A549 (cell line): ENCODE measurements at regions not wholly inside any gene's neighbourhood (a gene's known extent, or its start where the extent isn't known, plus 50 kb on each side); places are given as distances from the start of the nearest gene placed in this dataset.

ENCODE experiments used
- ATAC-seq, 2 experiments: fragments of 200-7000 bp in 1 of 2; fragments of >200 bp in 1 of 2; cut with Nextera tagmentation in 1 of 2; cut with Tn5 transposase in 1 of 2; 3 replicates each; pipeline versions ENCODE4 v1.8.0 to v1.9.1; 2018 to 2020; ENCODE audit warnings: mild to moderate bottlenecking in 1 of 2, moderate library complexity in 1 of 2
- CTCF ChIA-PET: fragments of 300-600 bp; sonication (Branson Sonifier 250); formaldehyde crosslinking; extraction: SDS; loops from one replicate; lab custom pipeline; 2021; ENCODE audit warnings: antibody characterized with exemption, inconsistent platforms; lab: Yijun Ruan, JAX
- POLR2A ChIA-PET: fragments of 350-600 bp; formaldehyde crosslinking; extraction: SDS; loops from one replicate; lab custom pipeline; 2021; ENCODE audit warnings: antibody characterized with exemption, inconsistent platforms; lab: Yijun Ruan, JAX
- DNase-seq, 2 experiments: peaks; one replicate each; pipeline versions ENCODE4 v3.0.0 to v3.0.0-alpha.2; 2011 to 2016; ENCODE audit warnings: low read depth in 1 of 2, low spot score in 1 of 2
- FAIRE-seq: peaks from 2 replicates; lab custom pipeline; 2011; peaks lifted over from hg19 to GRCh38; lab: Jason Lieb, UNC
- H3K27ac ChIP-seq, 2 experiments: fragments of >200 bp; sonication (Bioruptor Twin); formaldehyde crosslinking; 3 replicates each; pipeline ENCODE4 v1.5.1; 2016 to 2017
- H3K4me1 ChIP-seq: fragments of >200 bp; sonication (Bioruptor Twin); formaldehyde crosslinking; 3 replicates; pipeline ENCODE4 v1.6.1; 2016
- H3K4me2 ChIP-seq: fragments of >200 bp; sonication (Bioruptor Twin); formaldehyde crosslinking; 3 replicates; pipeline ENCODE4 v1.6.1; 2016
- H3K4me3 ChIP-seq: fragments of >200 bp; sonication (Bioruptor Twin); formaldehyde crosslinking; 3 replicates; pipeline ENCODE4 v1.5.1; 2016
- H3K9me3 ChIP-seq: fragments of >200 bp; sonication (Bioruptor Twin); formaldehyde crosslinking; 3 replicates; pipeline ENCODE4 v1.6.1; 2016
- CEBPB ChIP-seq, 2 experiments: fragments of >200 bp in 1 of 2; sonication (Bioruptor Twin) in 1 of 2; formaldehyde crosslinking in 1 of 2; IDR thresholded peaks; 2 replicates each; pipeline ENCODE4 v1.6.1; 2012 to 2016
- ESRRA ChIP-seq: fragments of 150-350 bp; IDR thresholded peaks from 2 replicates; pipeline ENCODE4 v1.6.1; 2014; ENCODE audit warnings: mild to moderate bottlenecking, low read length, borderline replicate concordance
- FOXS1 ChIP-seq: fragments of 250-450 bp; sonication (Bioruptor Pico); IDR thresholded peaks from 2 replicates; pipeline ENCODE4 v1.5.0; 2020; ENCODE audit warnings: mild to moderate bottlenecking, moderate library complexity
- HEYL ChIP-seq: fragments of 250-450 bp; sonication (Bioruptor Pico); IDR thresholded peaks from 2 replicates; pipeline ENCODE4 v1.8.0; 2021; ENCODE audit warnings: mild to moderate bottlenecking, moderate library complexity
- HOXA7 ChIP-seq: fragments of 250-450 bp; sonication (Bioruptor Pico); IDR thresholded peaks from 2 replicates; pipeline ENCODE4 v1.5.0; 2020; ENCODE audit warnings: mild to moderate bottlenecking, moderate library complexity
- HOXB5 ChIP-seq: fragments of 250-450 bp; sonication (Bioruptor Pico); IDR thresholded peaks from 2 replicates; pipeline ENCODE4 v1.5.0; 2020; ENCODE audit warnings: mild to moderate bottlenecking, moderate library complexity
- KDM1A ChIP-seq: fragments of 200-600 bp; sonication (generic); IDR thresholded peaks from 2 replicates; pipeline ENCODE4 v1.6.1; 2016; ENCODE audit warnings: low read depth, mild to moderate bottlenecking
- KDM5A ChIP-seq: fragments of 200-600 bp; sonication (generic); IDR thresholded peaks from 2 replicates; pipeline ENCODE4 v1.6.1; 2016; ENCODE audit warnings: antibody characterized with exemption, mild to moderate bottlenecking
- MAZ ChIP-seq: fragments of 150-350 bp; IDR thresholded peaks from 2 replicates; pipeline ENCODE4 v1.6.1; 2014; ENCODE audit warnings: antibody characterized with exemption, low read depth, low read length, borderline replicate concordance
- POLR2AphosphoS2 ChIP-seq: conservative IDR thresholded peaks from 2 replicates; pipeline ENCODE4 v1.6.1; 2012; ENCODE audit warnings: low read length, improper control_type of control experiment, inconsistent platforms
- RAD21 ChIP-seq, 2 experiments: fragments of >200 bp in 1 of 2; sonication (Bioruptor Twin) in 1 of 2; formaldehyde crosslinking in 1 of 2; IDR thresholded peaks in 1 of 2; conservative IDR thresholded peaks in 1 of 2; 2 replicates in 1 of 2; 3 replicates in 1 of 2; pipeline ENCODE4 v1.6.1; 2012 to 2018; ENCODE audit warnings: inconsistent platforms in 1 of 2
- SMC3 ChIP-seq: fragments of >200 bp; sonication (Bioruptor Twin); formaldehyde crosslinking; IDR thresholded peaks from 3 replicates; pipeline ENCODE4 v1.6.1; 2018; ENCODE audit warnings: inconsistent platforms
- TP53 ChIP-seq: fragments of 250-450 bp; sonication (Bioruptor Pico); IDR thresholded peaks from 2 replicates; pipeline ENCODE4 v1.5.0; 2021; ENCODE audit warnings: mild to moderate bottlenecking, moderate library complexity
- ZFP36 ChIP-seq: fragments of 450-650 bp; IDR thresholded peaks from 2 replicates; pipeline ENCODE4 v1.6.1; 2014; ENCODE audit warnings: borderline replicate concordance; ENCODE audit not compliant: partially characterized antibody
- WGBS: methylation state at CpG from one replicate; pipeline ENCODE4 v1.1.6; 2017; ENCODE audit errors: missing lambda C conversion rate; 5-methylcytosine and 5-hydroxymethylcytosine counted together
- TF ChIP-seq, protein P1 (sequence below): fragments of 450-650 bp; IDR thresholded peaks from 2 replicates; pipeline ENCODE4 v1.6.1; 2014; ENCODE audit warnings: antibody characterized with exemption
- TF ChIP-seq, protein P2 (sequence below): IDR thresholded peaks from 2 replicates; pipeline ENCODE4 v1.6.1; 2012
- TF ChIP-seq, protein P3 (sequence below): fragments of 150-350 bp; IDR thresholded peaks from 2 replicates; pipeline ENCODE4 v1.6.1; 2014; ENCODE audit warnings: low read depth, mild to moderate bottlenecking, low read length

DNA sequence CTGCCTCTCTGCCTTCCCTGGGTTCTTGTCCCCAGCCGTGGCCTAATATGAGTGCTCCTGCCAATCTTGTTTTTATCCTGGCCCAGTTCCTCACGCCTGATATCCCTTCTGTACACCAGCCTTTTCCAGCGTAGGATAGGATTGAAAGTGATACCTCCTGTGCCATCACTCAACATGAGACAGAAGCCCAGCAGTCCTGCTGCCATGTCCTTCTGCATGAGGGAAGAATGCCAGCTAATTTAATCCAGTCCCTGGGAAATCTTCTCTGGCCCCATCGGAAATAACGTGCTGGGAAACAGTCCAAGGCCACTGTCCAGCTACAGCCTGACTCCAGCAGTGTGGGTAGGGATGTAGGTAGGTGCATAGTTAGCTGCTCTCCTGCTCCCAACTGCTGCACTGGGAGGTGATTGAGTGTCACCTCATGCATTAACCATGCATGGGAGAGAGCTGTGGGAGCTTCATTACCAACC lies 92.0 kb upstream of the TPM1 start:
- H3K4me3 ChIP-seq = no peak overlapping the region
- H3K4me2 ChIP-seq = no peak overlapping the region
- no peak overlapping the region for H3K27ac ChIP-seq
- WGBS = 90% methylated on average over 5 of the region's 5 CpGs
- ChIA-PET POLR2A (no interaction called here), CTCF (interaction anchor here (1.0 to 1.9 kb wide), 4 partner anchors 25 to 98 kb away, joined by 3 to 4 read pairs (median 3); no protein-coding TSS in a partner anchor)
- TF ChIP-seq, protein P1, sequence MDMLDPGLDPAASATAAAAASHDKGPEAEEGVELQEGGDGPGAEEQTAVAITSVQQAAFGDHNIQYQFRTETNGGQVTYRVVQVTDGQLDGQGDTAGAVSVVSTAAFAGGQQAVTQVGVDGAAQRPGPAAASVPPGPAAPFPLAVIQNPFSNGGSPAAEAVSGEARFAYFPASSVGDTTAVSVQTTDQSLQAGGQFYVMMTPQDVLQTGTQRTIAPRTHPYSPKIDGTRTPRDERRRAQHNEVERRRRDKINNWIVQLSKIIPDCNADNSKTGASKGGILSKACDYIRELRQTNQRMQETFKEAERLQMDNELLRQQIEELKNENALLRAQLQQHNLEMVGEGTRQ = no peak
- TF ChIP-seq POLR2AphosphoS2 = no peak
- TF ChIP-seq CEBPB (IDR thresholded peaks at IDR 0.05) = no peak
- no peak for DNase-seq
- no peak for ATAC-seq
- no peak for FAIRE-seq
- H3K4me1 ChIP-seq = no peaks in the 10 kb centered on the region
- no peaks in the 10 kb centered on the region for H3K9me3 ChIP-seq

DNA sequence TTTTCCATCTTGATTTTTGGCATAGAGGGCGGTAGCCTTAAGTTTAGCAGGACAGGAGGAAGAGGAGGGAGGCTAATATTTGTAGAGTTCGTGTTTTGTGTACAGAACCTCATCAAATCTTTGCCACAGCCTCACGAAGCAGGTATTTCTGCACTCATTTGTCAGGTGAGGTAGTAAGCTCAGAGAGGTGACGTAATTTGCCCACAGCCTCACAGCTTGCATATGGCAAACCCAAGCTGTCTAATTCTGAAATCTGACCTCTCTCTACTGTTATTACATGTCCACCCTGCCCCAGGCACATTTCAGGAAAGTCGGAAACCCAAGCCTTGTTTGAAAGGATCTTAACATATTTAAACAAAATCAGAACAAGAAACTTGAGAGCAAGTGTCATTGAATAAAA lies 91.1 kb upstream of the TPM1 start:
- H3K27ac ChIP-seq = no peak overlapping the region
- ChIA-PET POLR2A (interaction anchor here (0.5 to 1.0 kb wide), 2 partner anchors 97 to 182 kb away, joined by 3 to 7 read pairs; no protein-coding TSS in a partner anchor), CTCF (interaction anchor here (1.1 kb wide), 1 partner anchor 26 kb away, joined by 4 read pairs; no protein-coding TSS in a partner anchor)
- TF ChIP-seq ZFP36 = no peak
- TF ChIP-seq, protein P2, sequence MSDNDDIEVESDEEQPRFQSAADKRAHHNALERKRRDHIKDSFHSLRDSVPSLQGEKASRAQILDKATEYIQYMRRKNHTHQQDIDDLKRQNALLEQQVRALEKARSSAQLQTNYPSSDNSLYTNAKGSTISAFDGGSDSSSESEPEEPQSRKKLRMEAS = no peak
- no peak for TF ChIP-seq MAZ
- TF ChIP-seq, protein P3, sequence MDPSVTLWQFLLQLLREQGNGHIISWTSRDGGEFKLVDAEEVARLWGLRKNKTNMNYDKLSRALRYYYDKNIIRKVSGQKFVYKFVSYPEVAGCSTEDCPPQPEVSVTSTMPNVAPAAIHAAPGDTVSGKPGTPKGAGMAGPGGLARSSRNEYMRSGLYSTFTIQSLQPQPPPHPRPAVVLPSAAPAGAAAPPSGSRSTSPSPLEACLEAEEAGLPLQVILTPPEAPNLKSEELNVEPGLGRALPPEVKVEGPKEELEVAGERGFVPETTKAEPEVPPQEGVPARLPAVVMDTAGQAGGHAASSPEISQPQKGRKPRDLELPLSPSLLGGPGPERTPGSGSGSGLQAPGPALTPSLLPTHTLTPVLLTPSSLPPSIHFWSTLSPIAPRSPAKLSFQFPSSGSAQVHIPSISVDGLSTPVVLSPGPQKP = no peak
- no peak for TF ChIP-seq ESRRA
- TF ChIP-seq CEBPB (IDR thresholded peaks at IDR 0.05) = no peak
- no peak for TF ChIP-seq HOXB5 (CRISPR knock-in tag)
- no peak for TF ChIP-seq TP53 (CRISPR knock-in tag)
- no peak for TF ChIP-seq HOXA7
- no peak for TF ChIP-seq FOXS1 (CRISPR knock-in tag)
- H3K9me3 ChIP-seq = no peaks in the 10 kb centered on the region
- H3K4me1 ChIP-seq = no peaks in the 10 kb centered on the region
- no peak overlapping the region for H3K4me2 ChIP-seq
- 74% methylated on average over 5 of the region's 5 CpGs for WGBS
- no peak overlapping the region for H3K4me3 ChIP-seq
- DNase-seq (no peak), FAIRE-seq (no peak), ATAC-seq (no peak)

DNA sequence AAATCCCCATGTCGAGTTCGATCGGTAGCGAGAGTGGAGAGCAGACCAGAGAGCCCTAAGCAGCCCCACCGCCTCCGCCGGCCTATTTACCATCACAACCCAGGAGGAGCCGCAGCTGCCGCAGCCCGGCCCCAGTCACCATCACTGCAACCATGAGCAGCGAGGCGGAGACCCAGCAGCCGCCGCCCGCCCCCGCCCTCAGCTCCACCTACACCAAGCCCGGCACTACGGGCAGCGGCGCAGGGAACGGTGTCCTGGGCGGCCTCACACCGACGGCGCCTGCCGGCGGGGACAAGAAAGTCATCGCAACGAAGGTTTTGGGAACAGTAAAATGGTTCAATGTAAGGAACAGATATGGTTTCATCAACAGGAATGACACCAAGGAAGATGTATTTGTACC lies 89.5 kb upstream of the TPM1 start:
- ChIA-PET POLR2A (no interaction called here), CTCF (interaction anchor here (0.9 kb wide), 1 partner anchor 63 kb away, joined by 3 read pairs; no protein-coding TSS in a partner anchor)
- no peak overlapping the region for H3K4me2 ChIP-seq
- FAIRE-seq = no peak
- no peak overlapping the region for H3K4me3 ChIP-seq
- peaks cover 12% of the 10 kb centered on the region for H3K4me1 ChIP-seq
- WGBS = 91% methylated on average over 28 of the region's 29 CpGs
- TF ChIP-seq KDM5A (no peak), SMC3 (no peak), RAD21 (conservative IDR thresholded peaks at IDR 0.05 in 1 of 2, IDR thresholded peaks at IDR 0.05 in 1 of 2) (no peak), HEYL (no peak), KDM1A (no peak)
- TF ChIP-seq, protein P1 = no peak
- TF ChIP-seq, protein P3 = no peak
- no peak overlapping the region for H3K27ac ChIP-seq
- no peak for DNase-seq
- no peak for ATAC-seq
- no peaks in the 10 kb centered on the region for H3K9me3 ChIP-seq
